Esophagus (tissue), 2 donors: ENCODE measurements at regions not wholly inside any gene's neighbourhood (a gene's known extent, or its start where the extent isn't known, plus 50 kb on each side); places are given as distances from the start of the nearest gene placed in this dataset.

ENCODE experiments used
- H3K27ac ChIP-seq, 2 donors: one replicate each; pipeline ENCODE4 v1.5.1; 2013; ENCODE audit warnings: low read depth in 2 of 2, mild to moderate bottlenecking in 2 of 2, inconsistent platforms in 1 of 2, low read length in 1 of 2, moderate library complexity in 1 of 2
- H3K27me3 ChIP-seq, 2 donors: one replicate each; pipeline ENCODE4 v1.6.1; 2013; ENCODE audit warnings: low read length in 2 of 2, control low read depth in 1 of 2, mild to moderate bottlenecking in 1 of 2; ENCODE audit not compliant: insufficient read depth in 2 of 2, control insufficient read depth in 1 of 2
- H3K36me3 ChIP-seq, 2 donors: one replicate each; pipeline ENCODE4 v1.6.1; 2013; ENCODE audit warnings: low read length in 1 of 2; ENCODE audit not compliant: control insufficient read depth in 2 of 2, insufficient read depth in 2 of 2
- H3K4me1 ChIP-seq, 2 donors: one replicate each; pipeline ENCODE4 v1.6.1; 2013; ENCODE audit warnings: low read length in 1 of 2; ENCODE audit not compliant: control insufficient read depth in 2 of 2, insufficient read depth in 2 of 2
- H3K4me3 ChIP-seq, 2 donors: one replicate each; pipeline ENCODE4 v1.5.1; 2013; ENCODE audit warnings: low read length in 2 of 2, mild to moderate bottlenecking in 2 of 2, low read depth in 1 of 2, moderate library complexity in 1 of 2
- H3K9me3 ChIP-seq, 2 donors: one replicate each; pipeline ENCODE4 v1.6.1; 2013; ENCODE audit warnings: mild to moderate bottlenecking in 2 of 2, low read depth in 1 of 2, low read length in 1 of 2, moderate library complexity in 1 of 2; ENCODE audit not compliant: control insufficient read depth in 2 of 2, insufficient read depth in 1 of 2
- WGBS, 2 donors: extraction: QIAGEN DNeasy Blood & Tissue Kit; methylation state at CpG; one replicate each; pipeline ENCODE4 v1.1.7; 2013; 5-methylcytosine and 5-hydroxymethylcytosine counted together
- donor health status: healthy with polysubstance abuse.
- donor health status: Bipolar disorder and iron deficiency.

- WGBS, 2 donors = 38 to 46% methylated on average over 2 of the region's 2 CpGs
- Histone ChIP-seq H3K36me3 (no peaks in the 10 kb centered on the region), H3K27ac (no peak overlapping the region), H3K27me3 (no peaks in the 10 kb centered on the region), H3K9me3 (no peaks in the 10 kb centered on the region), H3K4me3 (no peak overlapping the region), H3K4me1 (no peaks in the 10 kb centered on the region)
Observed at GRCh38 chr4:157961229-157961990, 211.4 kb downstream of the GASK1B start.

- H3K9me3 ChIP-seq = no peaks in the 10 kb centered on the region
- H3K27ac ChIP-seq = no peak overlapping the region
- H3K4me1 ChIP-seq = no peaks in the 10 kb centered on the region
- H3K27me3 ChIP-seq = no peaks in the 10 kb centered on the region
- WGBS, 2 donors = 77 to 95% methylated on average over 1 of the region's 1 CpG
- no peak overlapping the region for H3K4me3 ChIP-seq
- H3K36me3 ChIP-seq = no peaks in the 10 kb centered on the region
Observed at GRCh38 chr4:157957905-157958304, 214.9 kb downstream of the GASK1B start.

GRCh38 chr4:157942017-157942416 lies 230.8 kb downstream of the GASK1B start:
- Histone ChIP-seq H3K9me3 (no peaks in the 10 kb centered on the region), H3K27ac (no peak overlapping the region), H3K4me1 (no peaks in the 10 kb centered on the region), H3K36me3 (no peaks in the 10 kb centered on the region), H3K27me3 (no peaks in the 10 kb centered on the region), H3K4me3 (no peak overlapping the region)
- WGBS, 2 donors = 39 to 48% methylated on average over 3 of the region's 3 CpGs

GRCh38 chr4:157934151-157934550 lies 238.7 kb downstream of the GASK1B start:
- H3K9me3 ChIP-seq = no peaks in the 10 kb centered on the region
- H3K4me3 ChIP-seq = no peak overlapping the region
- no peaks in the 10 kb centered on the region for H3K36me3 ChIP-seq
- WGBS, 2 donors = 32% methylated on average over 2 of the region's 2 CpGs
- H3K27me3 ChIP-seq = no peaks in the 10 kb centered on the region
- no peaks in the 10 kb centered on the region for H3K4me1 ChIP-seq
- H3K27ac ChIP-seq = no peak overlapping the region

- 87 to 92% methylated on average over 1 of the region's 1 CpG for WGBS, 2 donors
- Histone ChIP-seq H3K27me3 (no peaks in the 10 kb centered on the region), H3K4me3 (no peak overlapping the region), H3K36me3 (no peaks in the 10 kb centered on the region), H3K4me1 (no peaks in the 10 kb centered on the region), H3K9me3 (no peaks in the 10 kb centered on the region), H3K27ac (no peak overlapping the region)
Observed at GRCh38 chr4:157932936-157933335, 239.9 kb downstream of the GASK1B start.

- Histone ChIP-seq H3K27ac (no peak overlapping the region), H3K4me3 (no peak overlapping the region)
- 85 to 94% methylated on average over 1 of the region's 1 CpG for WGBS, 2 donors
Observed at GRCh38 chr4:157929486-157929885, 243.3 kb downstream of the GASK1B start.

GRCh38 chr4:157918036-157918832 lies 254.6 kb downstream of the GASK1B start:
- 84 to 85% methylated on average over 2 of the region's 2 CpGs for WGBS, 2 donors
- no peak overlapping the region for H3K27ac ChIP-seq
- no peaks in the 10 kb centered on the region for H3K4me1 ChIP-seq
- no peaks in the 10 kb centered on the region for H3K27me3 ChIP-seq
- no peaks in the 10 kb centered on the region for H3K36me3 ChIP-seq
- H3K9me3 ChIP-seq = no peaks in the 10 kb centered on the region
- H3K4me3 ChIP-seq = no peak overlapping the region

More at GRCh38 chr4:157929486-157929885, 243.3 kb downstream of the GASK1B start:
- H3K4me1 ChIP-seq = no peaks in the 10 kb centered on the region
- H3K9me3 ChIP-seq = peaks cover 0 to 3% of the 10 kb centered on the region in 2 donors
- no peaks in the 10 kb centered on the region for H3K27me3 ChIP-seq
- no peaks in the 10 kb centered on the region for H3K36me3 ChIP-seq

- Histone ChIP-seq H3K36me3 (no peaks in the 10 kb centered on the region), H3K27me3 (no peaks in the 10 kb centered on the region), H3K9me3 (no peaks in the 10 kb centered on the region), H3K4me1 (no peaks in the 10 kb centered on the region), H3K4me3 (no peak overlapping the region), H3K27ac (no peak overlapping the region)
- WGBS, 2 donors = 57 to 62% methylated on average over 3 of the region's 3 CpGs
Observed at GRCh38 chr4:157912212-157912611, 260.6 kb downstream of the GASK1B start.

- Histone ChIP-seq H3K27ac (no peak overlapping the region), H3K27me3 (no peaks in the 10 kb centered on the region), H3K9me3 (no peaks in the 10 kb centered on the region), H3K36me3 (no peaks in the 10 kb centered on the region), H3K4me1 (no peaks in the 10 kb centered on the region), H3K4me3 (no peak overlapping the region)
- WGBS, 2 donors = 93% methylated on average over 1 of the region's 1 CpG
Observed at GRCh38 chr4:157911662-157912061, 261.2 kb downstream of the GASK1B start.
